K562 (cell line): ENCODE measurements at regions not wholly inside any gene's neighbourhood (a gene's known extent, or its start where the extent isn't known, plus 50 kb on each side); places are given as distances from the start of the nearest gene placed in this dataset.

Experiments
- ATAC-seq: fragments of 200-7000 bp; cut with Tn5 transposase; 3 replicates; pipeline ENCODE4 v1.9.1; 2020; ENCODE audit warnings: moderate library complexity
- BruUV-seq: library from RNA; stranded (reverse); fragments of 400-500 nt; replicated peaks from 2 replicates; lab custom pipeline; 2021; lab: Mats Ljungman, UMichigan
- CTCF ChIA-PET: fragments of 300-600 bp; formaldehyde crosslinking; extraction: SDS; loops from one replicate; lab custom pipeline; 2021; ENCODE audit warnings: low intra/inter-chr PET ratio; lab: Yijun Ruan, JAX
- POLR2A ChIA-PET: fragments of 300-600, 350-650 bp; sonication (Branson Sonifier 250); formaldehyde crosslinking; extraction: SDS; loops from one replicate; lab custom pipeline; 2021; ENCODE audit warnings: antibody characterized with exemption, inconsistent platforms; lab: Yijun Ruan, JAX
- DNase-seq, 4 experiments: peaks; one replicate each; pipeline versions ENCODE4 v3.0.0 to v3.0.0-alpha.2; 2011 to 2018; ENCODE audit warnings: low spot score in 3 of 4, mixed read lengths in 3 of 4; ENCODE audit errors: extremely low read depth in 1 of 4
- FAIRE-seq: peaks from 2 replicates; lab custom pipeline; 2011; peaks lifted over from hg19 to GRCh38; lab: Jason Lieb, UNC
- H2AFZ ChIP-seq: 2 replicates; pipeline ENCODE4 v1.6.0; 2011; ENCODE audit warnings: low read depth, low read length, control low read depth, inconsistent platforms
- H3K27ac ChIP-seq: fragments of 200-600 bp; 3 replicates; pipeline ENCODE4 v1.8.0; 2011; ENCODE audit warnings: low read depth, mild to moderate bottlenecking, control low read depth, inconsistent platforms, low read length, moderate library complexity, mixed read lengths; ENCODE audit errors: extremely low read depth
- H3K27me3 ChIP-seq, 2 experiments: fragments of 300-600 bp in 1 of 2; 2 replicates in 1 of 2; 3 replicates in 1 of 2; pipeline versions ENCODE4 v1.6.0 to v1.8.0; 2011; ENCODE audit warnings: inconsistent platforms in 2 of 2, low read length in 2 of 2, mild to moderate bottlenecking in 1 of 2, mixed read lengths in 1 of 2, moderate library complexity in 1 of 2; ENCODE audit not compliant: control insufficient read depth in 2 of 2, insufficient read depth in 2 of 2
- H3K36me3 ChIP-seq: fragments of 300-600 bp; 3 replicates; pipeline ENCODE4 v1.8.0; 2011; ENCODE audit warnings: mild to moderate bottlenecking, low read length, inconsistent platforms; ENCODE audit not compliant: control insufficient read depth, insufficient read depth
- H3K4me1 ChIP-seq, 2 experiments: fragments of 200-600 bp in 1 of 2; replicated peaks in 1 of 2; 2 replicates in 1 of 2; 3 replicates in 1 of 2; pipeline versions ENCODE4 v1.5.1 to v1.8.0; 2011; ENCODE audit warnings: inconsistent platforms in 2 of 2, low read length in 2 of 2, mild to moderate bottlenecking in 1 of 2, mixed read lengths in 1 of 2, moderate library complexity in 1 of 2; ENCODE audit not compliant: control insufficient read depth in 2 of 2, insufficient read depth in 2 of 2
- H3K4me2 ChIP-seq: 2 replicates; pipeline ENCODE4 v1.6.1; 2011; ENCODE audit warnings: low read length, control low read depth, inconsistent platforms, mixed read lengths; ENCODE audit not compliant: insufficient read depth
- H3K4me3 ChIP-seq: fragments of 200-600 bp; sonication (generic), shearing (Covaris generic); 2 replicates; pipeline ENCODE4 v1.5.1; 2016; ENCODE audit warnings: control low read depth, inconsistent platforms
- H3K79me2 ChIP-seq: fragments of 200-600 bp; 3 replicates; pipeline ENCODE4 v1.8.0; 2011; ENCODE audit warnings: low read length, inconsistent platforms; ENCODE audit not compliant: control insufficient read depth, insufficient read depth
- H3K9ac ChIP-seq, 2 experiments: 2 replicates each; pipeline versions ENCODE4 v1.6.0 to v1.6.1; 2011; ENCODE audit warnings: low read depth in 2 of 2, low read length in 2 of 2, control low read depth in 1 of 2, inconsistent platforms in 1 of 2, mild to moderate bottlenecking in 1 of 2, mixed read lengths in 1 of 2; ENCODE audit not compliant: insufficient read depth in 1 of 2
- H3K9me1 ChIP-seq: one replicate; pipeline ENCODE4 v1.6.0; 2011; ENCODE audit warnings: inconsistent platforms, mild to moderate bottlenecking, low read length, moderate library complexity; ENCODE audit not compliant: control insufficient read depth, insufficient read depth
- H3K9me3 ChIP-seq: replicated peaks from 2 replicates; pipeline ENCODE4 v1.5.1; 2011; ENCODE audit warnings: low read depth, low read length, inconsistent platforms; ENCODE audit not compliant: control insufficient read depth, insufficient read depth
- H4K20me1 ChIP-seq: replicated peaks from 2 replicates; pipeline ENCODE4 v1.6.1; 2011; ENCODE audit warnings: low read length, inconsistent platforms, mixed read lengths; ENCODE audit not compliant: control insufficient read depth, insufficient read depth
- GATAD2B ChIP-seq: fragments of 450-650 bp; IDR thresholded peaks from 2 replicates; pipeline ENCODE4 v1.6.1; 2017; ENCODE audit warnings: mild to moderate bottlenecking, borderline replicate concordance
- ILK ChIP-seq: fragments of 450-650 bp; IDR thresholded peaks from 2 replicates; pipeline ENCODE4 v1.6.1; 2016; ENCODE audit warnings: missing genetic modification characterization, low read depth, mild to moderate bottlenecking, missing compliant biosample characterization, moderate library complexity, borderline replicate concordance
- KLF13 ChIP-seq: fragments of 450-650 bp; IDR thresholded peaks from 2 replicates; pipeline ENCODE4 v1.6.1; 2016; ENCODE audit warnings: missing genetic modification characterization, low read depth, mild to moderate bottlenecking, missing compliant biosample characterization, moderate library complexity, borderline replicate concordance
- MECOM ChIP-seq: fragments of 250-450 bp; sonication (Bioruptor Pico); IDR thresholded peaks from 2 replicates; pipeline ENCODE4 v1.8.0; 2022; ENCODE audit warnings: inconsistent platforms
- PML ChIP-seq: IDR thresholded peaks from 2 replicates; pipeline ENCODE4 v1.6.1; 2012; ENCODE audit warnings: low read length, inconsistent platforms
- RNF2 ChIP-seq: sonication (generic); IDR thresholded peaks from 2 replicates; pipeline ENCODE4 v1.6.1; 2016
- TBL1XR1 ChIP-seq, 2 experiments: IDR thresholded peaks; 2 replicates each; pipeline ENCODE4 v1.6.1; 2012; ENCODE audit warnings: improper control_type of control experiment in 2 of 2, low read length in 2 of 2, mild to moderate bottlenecking in 1 of 2
- WGBS: fragments of 100-300 bp; shearing (Covaris generic); methylation state at CpG from one replicate; pipeline ENCODE4 v1.1.6; 2016; ENCODE audit warnings: low coverage, mixed read lengths; ENCODE audit not compliant: insufficient coverage; ENCODE audit errors: missing lambda C conversion rate; 5-methylcytosine and 5-hydroxymethylcytosine counted together
- in situ Hi-C: fragments of 300-500 bp; cut with MboI; formaldehyde crosslinking; loops from 4 replicates; pipeline ENCODE4 v1.15.0; 2018; ENCODE audit warnings: inconsistent platforms, mixed read lengths
- intact Hi-C: fragments of 100-400 bp; cut with micrococcal nuclease; formaldehyde crosslinking; loops from 2 replicates; pipeline ENCODE4 v1.14.2; 2022
- TF ChIP-seq, protein P1 (sequence below): fragments of 250-450 bp; sonication (Bioruptor Pico); IDR thresholded peaks from 2 replicates; pipeline ENCODE4 v1.4.0; 2020; ENCODE audit warnings: mild to moderate bottlenecking, moderate library complexity
- TF ChIP-seq, protein P2 (sequence below): IDR thresholded peaks from 2 replicates; pipeline ENCODE4 v1.6.1; 2016; ENCODE audit warnings: missing genetic modification characterization, missing compliant biosample characterization
- TF ChIP-seq, protein P3 (sequence below): fragments of 250-450 bp; sonication (Bioruptor Pico); IDR thresholded peaks from 2 replicates; pipeline ENCODE4 v1.4.0; 2020
- TF ChIP-seq, protein P4 (sequence below): fragments of 250-450 bp; sonication (Bioruptor Pico); IDR thresholded peaks from 2 replicates; pipeline ENCODE4 v1.8.0; 2022; ENCODE audit warnings: inconsistent platforms

DNA sequence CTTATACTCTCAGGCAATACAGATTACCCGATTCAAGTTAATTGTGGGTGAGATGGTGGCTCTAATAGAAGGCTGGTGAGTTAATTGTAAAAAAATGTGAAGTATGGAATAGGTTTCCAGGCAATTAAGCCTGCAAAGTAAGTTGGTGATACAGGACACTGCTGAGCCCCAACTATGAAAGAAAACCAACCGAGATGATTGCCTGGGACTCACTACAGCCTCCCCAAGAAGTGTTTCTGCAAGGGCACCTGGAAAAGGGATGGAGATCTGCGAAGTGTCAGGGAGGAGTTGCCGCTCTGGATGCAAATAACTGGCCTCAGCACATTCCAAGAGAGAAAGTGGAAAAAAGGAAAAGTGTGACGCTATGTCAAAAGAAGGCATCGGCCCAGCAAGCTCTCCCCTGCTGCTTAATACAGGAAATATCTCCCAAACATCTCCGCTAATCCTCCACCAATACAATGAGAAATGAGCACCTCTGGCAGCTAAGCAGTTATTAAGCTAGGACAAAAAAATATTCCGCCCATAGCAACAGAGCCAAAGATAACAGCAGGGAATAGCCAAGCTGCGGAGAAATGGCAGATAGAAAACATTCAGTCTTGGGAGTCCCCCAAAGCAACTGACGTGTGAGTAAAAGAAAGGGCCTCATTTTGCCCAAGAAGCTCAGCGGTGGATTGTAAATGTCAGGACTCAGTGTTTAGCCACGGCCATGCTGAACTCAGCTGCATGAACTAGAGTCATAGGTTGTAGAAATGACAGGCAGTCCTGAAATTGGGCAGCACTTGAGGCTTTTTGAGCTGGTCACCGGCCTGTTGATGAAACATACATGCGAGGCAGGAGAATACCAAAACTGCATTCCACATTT is 133.7 kb downstream of the SNX19 start:
- H3K36me3 ChIP-seq = no peaks in the 10 kb centered on the region
- ChIA-PET CTCF (no interaction called here), POLR2A (interaction anchor here (0.6 kb wide), 2 partner anchors 11 to 367 kb away, joined by 4 read pairs; no protein-coding TSS in a partner anchor)
- no peaks in the 10 kb centered on the region for H3K9me1 ChIP-seq
- no peaks in the 10 kb centered on the region for H4K20me1 ChIP-seq
- no peak overlapping the region for H3K27ac ChIP-seq
- no peak overlapping the region for H3K9ac ChIP-seq
- in situ Hi-C loops = no loop called here
- no peaks in the 10 kb centered on the region for H3K79me2 ChIP-seq
- no peak overlapping the region for H3K4me2 ChIP-seq
- H2AFZ ChIP-seq = no peak overlapping the region
- intact Hi-C loops = no loop called here
- under 1% methylated on average over 14 of the region's 14 CpGs for WGBS
- no peak for ATAC-seq
- peaks cover 0 to 7% of the 10 kb centered on the region in 2 experiments; a peak in 2 of 5 replicates for H3K27me3 ChIP-seq
- BruUV-seq = no TSS peak
- H3K9me3 ChIP-seq = no peaks in the 10 kb centered on the region
- no peak overlapping the region for H3K4me3 ChIP-seq
- no peak for FAIRE-seq
- DNase-seq = no peak
- H3K4me1 ChIP-seq = no peaks in the 10 kb centered on the region
- TF ChIP-seq, protein P1, sequence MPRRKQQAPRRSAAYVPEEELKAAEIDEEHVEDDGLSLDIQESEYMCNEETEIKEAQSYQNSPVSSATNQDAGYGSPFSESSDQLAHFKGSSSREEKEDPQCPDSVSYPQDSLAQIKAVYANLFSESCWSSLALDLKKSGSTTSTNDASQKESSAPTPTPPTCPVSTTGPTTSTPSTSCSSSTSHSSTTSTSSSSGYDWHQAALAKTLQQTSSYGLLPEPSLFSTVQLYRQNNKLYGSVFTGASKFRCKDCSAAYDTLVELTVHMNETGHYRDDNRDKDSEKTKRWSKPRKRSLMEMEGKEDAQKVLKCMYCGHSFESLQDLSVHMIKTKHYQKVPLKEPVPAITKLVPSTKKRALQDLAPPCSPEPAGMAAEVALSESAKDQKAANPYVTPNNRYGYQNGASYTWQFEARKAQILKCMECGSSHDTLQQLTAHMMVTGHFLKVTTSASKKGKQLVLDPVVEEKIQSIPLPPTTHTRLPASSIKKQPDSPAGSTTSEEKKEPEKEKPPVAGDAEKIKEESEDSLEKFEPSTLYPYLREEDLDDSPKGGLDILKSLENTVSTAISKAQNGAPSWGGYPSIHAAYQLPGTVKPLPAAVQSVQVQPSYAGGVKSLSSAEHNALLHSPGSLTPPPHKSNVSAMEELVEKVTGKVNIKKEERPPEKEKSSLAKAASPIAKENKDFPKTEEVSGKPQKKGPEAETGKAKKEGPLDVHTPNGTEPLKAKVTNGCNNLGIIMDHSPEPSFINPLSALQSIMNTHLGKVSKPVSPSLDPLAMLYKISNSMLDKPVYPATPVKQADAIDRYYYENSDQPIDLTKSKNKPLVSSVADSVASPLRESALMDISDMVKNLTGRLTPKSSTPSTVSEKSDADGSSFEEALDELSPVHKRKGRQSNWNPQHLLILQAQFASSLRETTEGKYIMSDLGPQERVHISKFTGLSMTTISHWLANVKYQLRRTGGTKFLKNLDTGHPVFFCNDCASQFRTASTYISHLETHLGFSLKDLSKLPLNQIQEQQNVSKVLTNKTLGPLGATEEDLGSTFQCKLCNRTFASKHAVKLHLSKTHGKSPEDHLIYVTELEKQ (CRISPR knock-in tag) = no peak
- TF ChIP-seq MECOM (CRISPR knock-in tag) = no peak
- TF ChIP-seq PML = no peak
- TF ChIP-seq RNF2 = no peak
- TF ChIP-seq, protein P2, sequence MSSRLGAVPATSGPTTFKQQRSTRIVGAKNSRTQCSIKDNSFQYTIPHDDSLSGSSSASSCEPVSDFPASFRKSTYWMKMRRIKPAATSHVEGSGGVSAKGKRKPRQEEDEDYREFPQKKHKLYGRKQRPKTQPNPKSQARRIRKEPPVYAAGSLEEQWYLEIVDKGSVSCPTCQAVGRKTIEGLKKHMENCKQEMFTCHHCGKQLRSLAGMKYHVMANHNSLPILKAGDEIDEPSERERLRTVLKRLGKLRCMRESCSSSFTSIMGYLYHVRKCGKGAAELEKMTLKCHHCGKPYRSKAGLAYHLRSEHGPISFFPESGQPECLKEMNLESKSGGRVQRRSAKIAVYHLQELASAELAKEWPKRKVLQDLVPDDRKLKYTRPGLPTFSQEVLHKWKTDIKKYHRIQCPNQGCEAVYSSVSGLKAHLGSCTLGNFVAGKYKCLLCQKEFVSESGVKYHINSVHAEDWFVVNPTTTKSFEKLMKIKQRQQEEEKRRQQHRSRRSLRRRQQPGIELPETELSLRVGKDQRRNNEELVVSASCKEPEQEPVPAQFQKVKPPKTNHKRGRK (tag) = no peak
- TF ChIP-seq GATAD2B = no peak
- no peak for TF ChIP-seq TBL1XR1 (IDR thresholded peaks at IDR 0.05; ENCODE audit: low read length in 2 of 2)
- TF ChIP-seq, protein P3, sequence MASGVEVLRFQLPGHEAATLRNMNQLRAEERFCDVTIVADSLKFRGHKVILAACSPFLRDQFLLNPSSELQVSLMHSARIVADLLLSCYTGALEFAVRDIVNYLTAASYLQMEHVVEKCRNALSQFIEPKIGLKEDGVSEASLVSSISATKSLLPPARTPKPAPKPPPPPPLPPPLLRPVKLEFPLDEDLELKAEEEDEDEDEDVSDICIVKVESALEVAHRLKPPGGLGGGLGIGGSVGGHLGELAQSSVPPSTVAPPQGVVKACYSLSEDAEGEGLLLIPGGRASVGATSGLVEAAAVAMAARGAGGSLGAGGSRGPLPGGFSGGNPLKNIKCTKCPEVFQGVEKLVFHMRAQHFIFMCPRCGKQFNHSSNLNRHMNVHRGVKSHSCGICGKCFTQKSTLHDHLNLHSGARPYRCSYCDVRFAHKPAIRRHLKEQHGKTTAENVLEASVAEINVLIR = no peak
- no peak for TF ChIP-seq KLF13 (tag)
- TF ChIP-seq, protein P4, sequence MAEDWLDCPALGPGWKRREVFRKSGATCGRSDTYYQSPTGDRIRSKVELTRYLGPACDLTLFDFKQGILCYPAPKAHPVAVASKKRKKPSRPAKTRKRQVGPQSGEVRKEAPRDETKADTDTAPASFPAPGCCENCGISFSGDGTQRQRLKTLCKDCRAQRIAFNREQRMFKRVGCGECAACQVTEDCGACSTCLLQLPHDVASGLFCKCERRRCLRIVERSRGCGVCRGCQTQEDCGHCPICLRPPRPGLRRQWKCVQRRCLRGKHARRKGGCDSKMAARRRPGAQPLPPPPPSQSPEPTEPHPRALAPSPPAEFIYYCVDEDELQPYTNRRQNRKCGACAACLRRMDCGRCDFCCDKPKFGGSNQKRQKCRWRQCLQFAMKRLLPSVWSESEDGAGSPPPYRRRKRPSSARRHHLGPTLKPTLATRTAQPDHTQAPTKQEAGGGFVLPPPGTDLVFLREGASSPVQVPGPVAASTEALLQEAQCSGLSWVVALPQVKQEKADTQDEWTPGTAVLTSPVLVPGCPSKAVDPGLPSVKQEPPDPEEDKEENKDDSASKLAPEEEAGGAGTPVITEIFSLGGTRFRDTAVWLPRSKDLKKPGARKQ (CRISPR knock-in tag) = no peak
- TF ChIP-seq ILK = no peak
